ENCODE measurements at regions not wholly inside any gene's neighbourhood (a gene's known extent, or its start where the extent isn't known, plus 50 kb on each side); places are given as distances from the start of the nearest gene placed in this dataset.

DNA sequence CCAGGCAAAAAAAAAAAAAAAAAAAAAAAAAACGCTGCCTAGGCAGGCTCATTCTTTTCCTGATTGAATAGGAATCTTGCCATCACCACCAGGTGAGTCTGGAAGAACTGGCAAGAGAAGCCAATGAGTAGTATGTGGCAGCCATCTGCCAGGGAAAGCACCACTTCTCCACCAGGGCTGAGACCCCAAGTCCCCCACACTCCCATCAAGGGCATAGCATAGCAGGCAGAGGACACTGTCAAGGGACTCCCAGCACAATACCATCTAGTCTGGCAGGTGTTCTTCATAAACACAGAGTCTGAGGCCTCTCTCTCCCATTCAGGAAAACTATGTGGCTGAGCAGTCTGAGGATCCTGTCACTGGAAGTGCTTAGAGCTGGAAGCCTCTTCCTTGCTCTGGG, 538.1 kb upstream of the DSEL start:
- TF ChIP-seq, protein P1, sequence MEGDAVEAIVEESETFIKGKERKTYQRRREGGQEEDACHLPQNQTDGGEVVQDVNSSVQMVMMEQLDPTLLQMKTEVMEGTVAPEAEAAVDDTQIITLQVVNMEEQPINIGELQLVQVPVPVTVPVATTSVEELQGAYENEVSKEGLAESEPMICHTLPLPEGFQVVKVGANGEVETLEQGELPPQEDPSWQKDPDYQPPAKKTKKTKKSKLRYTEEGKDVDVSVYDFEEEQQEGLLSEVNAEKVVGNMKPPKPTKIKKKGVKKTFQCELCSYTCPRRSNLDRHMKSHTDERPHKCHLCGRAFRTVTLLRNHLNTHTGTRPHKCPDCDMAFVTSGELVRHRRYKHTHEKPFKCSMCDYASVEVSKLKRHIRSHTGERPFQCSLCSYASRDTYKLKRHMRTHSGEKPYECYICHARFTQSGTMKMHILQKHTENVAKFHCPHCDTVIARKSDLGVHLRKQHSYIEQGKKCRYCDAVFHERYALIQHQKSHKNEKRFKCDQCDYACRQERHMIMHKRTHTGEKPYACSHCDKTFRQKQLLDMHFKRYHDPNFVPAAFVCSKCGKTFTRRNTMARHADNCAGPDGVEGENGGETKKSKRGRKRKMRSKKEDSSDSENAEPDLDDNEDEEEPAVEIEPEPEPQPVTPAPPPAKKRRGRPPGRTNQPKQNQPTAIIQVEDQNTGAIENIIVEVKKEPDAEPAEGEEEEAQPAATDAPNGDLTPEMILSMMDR (IDR thresholded peaks at IDR 0.05), result no peak
- TF ChIP-seq, protein P2, sequence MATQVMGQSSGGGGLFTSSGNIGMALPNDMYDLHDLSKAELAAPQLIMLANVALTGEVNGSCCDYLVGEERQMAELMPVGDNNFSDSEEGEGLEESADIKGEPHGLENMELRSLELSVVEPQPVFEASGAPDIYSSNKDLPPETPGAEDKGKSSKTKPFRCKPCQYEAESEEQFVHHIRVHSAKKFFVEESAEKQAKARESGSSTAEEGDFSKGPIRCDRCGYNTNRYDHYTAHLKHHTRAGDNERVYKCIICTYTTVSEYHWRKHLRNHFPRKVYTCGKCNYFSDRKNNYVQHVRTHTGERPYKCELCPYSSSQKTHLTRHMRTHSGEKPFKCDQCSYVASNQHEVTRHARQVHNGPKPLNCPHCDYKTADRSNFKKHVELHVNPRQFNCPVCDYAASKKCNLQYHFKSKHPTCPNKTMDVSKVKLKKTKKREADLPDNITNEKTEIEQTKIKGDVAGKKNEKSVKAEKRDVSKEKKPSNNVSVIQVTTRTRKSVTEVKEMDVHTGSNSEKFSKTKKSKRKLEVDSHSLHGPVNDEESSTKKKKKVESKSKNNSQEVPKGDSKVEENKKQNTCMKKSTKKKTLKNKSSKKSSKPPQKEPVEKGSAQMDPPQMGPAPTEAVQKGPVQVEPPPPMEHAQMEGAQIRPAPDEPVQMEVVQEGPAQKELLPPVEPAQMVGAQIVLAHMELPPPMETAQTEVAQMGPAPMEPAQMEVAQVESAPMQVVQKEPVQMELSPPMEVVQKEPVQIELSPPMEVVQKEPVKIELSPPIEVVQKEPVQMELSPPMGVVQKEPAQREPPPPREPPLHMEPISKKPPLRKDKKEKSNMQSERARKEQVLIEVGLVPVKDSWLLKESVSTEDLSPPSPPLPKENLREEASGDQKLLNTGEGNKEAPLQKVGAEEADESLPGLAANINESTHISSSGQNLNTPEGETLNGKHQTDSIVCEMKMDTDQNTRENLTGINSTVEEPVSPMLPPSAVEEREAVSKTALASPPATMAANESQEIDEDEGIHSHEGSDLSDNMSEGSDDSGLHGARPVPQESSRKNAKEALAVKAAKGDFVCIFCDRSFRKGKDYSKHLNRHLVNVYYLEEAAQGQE (IDR thresholded peaks at IDR 0.05; ENCODE audit: insufficient read depth in 1 of 2, low read depth in 2 of 2, low read length in 1 of 2), result no peak
- TF ChIP-seq POLR2AphosphoS5 (IDR thresholded peaks at IDR 0.05; ENCODE audit: low read depth, low read length), result no peak
- TF ChIP-seq SIN3A (IDR thresholded peaks at IDR 0.05; ENCODE audit: borderline replicate concordance, insufficient read depth, low read depth, low read length), result no peak
